ENCODE measurements at regions not wholly inside any gene's neighbourhood (a gene's known extent, or its start where the extent isn't known, plus 50 kb on each side); places are given as distances from the start of the nearest gene placed in this dataset.

- H3K27ac ChIP-seq = no peak overlapping the region
- H3K36me3 ChIP-seq = no peaks in the 10 kb centered on the region
- TF ChIP-seq, protein P1, sequence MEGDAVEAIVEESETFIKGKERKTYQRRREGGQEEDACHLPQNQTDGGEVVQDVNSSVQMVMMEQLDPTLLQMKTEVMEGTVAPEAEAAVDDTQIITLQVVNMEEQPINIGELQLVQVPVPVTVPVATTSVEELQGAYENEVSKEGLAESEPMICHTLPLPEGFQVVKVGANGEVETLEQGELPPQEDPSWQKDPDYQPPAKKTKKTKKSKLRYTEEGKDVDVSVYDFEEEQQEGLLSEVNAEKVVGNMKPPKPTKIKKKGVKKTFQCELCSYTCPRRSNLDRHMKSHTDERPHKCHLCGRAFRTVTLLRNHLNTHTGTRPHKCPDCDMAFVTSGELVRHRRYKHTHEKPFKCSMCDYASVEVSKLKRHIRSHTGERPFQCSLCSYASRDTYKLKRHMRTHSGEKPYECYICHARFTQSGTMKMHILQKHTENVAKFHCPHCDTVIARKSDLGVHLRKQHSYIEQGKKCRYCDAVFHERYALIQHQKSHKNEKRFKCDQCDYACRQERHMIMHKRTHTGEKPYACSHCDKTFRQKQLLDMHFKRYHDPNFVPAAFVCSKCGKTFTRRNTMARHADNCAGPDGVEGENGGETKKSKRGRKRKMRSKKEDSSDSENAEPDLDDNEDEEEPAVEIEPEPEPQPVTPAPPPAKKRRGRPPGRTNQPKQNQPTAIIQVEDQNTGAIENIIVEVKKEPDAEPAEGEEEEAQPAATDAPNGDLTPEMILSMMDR (IDR thresholded peaks at IDR 0.05) = no peak
- TF ChIP-seq EP300 (IDR thresholded peaks at IDR 0.05) (no peak), POLR2A (IDR thresholded peaks at IDR 0.05) (no peak), POLR2AphosphoS5 (IDR thresholded peaks at IDR 0.05) (no peak)
- no peak for DNase-seq
- no peaks in the 10 kb centered on the region for H3K27me3 ChIP-seq
- no peaks in the 10 kb centered on the region for H3K4me1 ChIP-seq
- no peak for ATAC-seq (ENCODE audit: low FRiP score in 2 of 2)
- WGBS, 2 donors = 65 to 67% methylated on average over 11 to 18 of the region's 18 CpGs
- H3K9me3 ChIP-seq = no peaks in the 10 kb centered on the region
- no peak overlapping the region for H3K4me3 ChIP-seq
Measured at GRCh38 chr14:101622251-101623076, 61.2 kb downstream of the DIO3 start.

DNA sequence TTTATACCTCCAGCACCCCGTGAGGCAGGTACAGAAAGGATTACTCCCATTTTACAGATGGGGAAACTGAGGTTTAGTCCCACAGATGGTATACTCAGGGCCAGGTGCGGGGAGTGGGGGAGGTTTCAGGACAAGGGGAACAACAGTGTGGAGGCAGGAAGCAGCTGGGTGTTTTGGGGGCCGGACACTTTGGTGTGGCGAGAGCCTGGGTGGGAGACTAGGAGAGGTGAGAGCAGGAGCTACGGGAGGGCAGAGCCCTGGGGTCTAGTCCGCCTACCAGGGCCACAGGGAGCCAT, 61.7 kb downstream of the DIO3 start:
- 85 to 93% methylated on average over 6 of the region's 6 CpGs for WGBS, 2 donors
- DNase-seq (peak in 1 of 2 donors; percentile 30), ATAC-seq (ENCODE audit: low FRiP score in 2 of 2) (no peak)
- Histone ChIP-seq H3K4me3 (no peak overlapping the region), H3K27ac (no peak overlapping the region), H3K36me3 (no peaks in the 10 kb centered on the region), H3K4me1 (peaks cover 3 to 5% (median 5%) of the 10 kb centered on the region in 4 donors), H3K9me3 (no peaks in the 10 kb centered on the region), H3K27me3 (no peaks in the 10 kb centered on the region)
- no peak for TF ChIP-seq POLR2AphosphoS5 (IDR thresholded peaks at IDR 0.05)
- TF ChIP-seq, protein P1 (IDR thresholded peaks at IDR 0.05) = no peak
- no peak for TF ChIP-seq POLR2A (IDR thresholded peaks at IDR 0.05)
- no peak for TF ChIP-seq EP300 (IDR thresholded peaks at IDR 0.05)

- TF ChIP-seq, protein P1 (IDR thresholded peaks at IDR 0.05) = no peak
- no peak for TF ChIP-seq POLR2A (IDR thresholded peaks at IDR 0.05)
- TF ChIP-seq POLR2AphosphoS5 (IDR thresholded peaks at IDR 0.05) = no peak
- Histone ChIP-seq H3K27me3 (no peaks in the 10 kb centered on the region), H3K4me1 (peaks cover 11 to 13% (median 12%) of the 10 kb centered on the region in 4 donors), H3K9me3 (no peaks in the 10 kb centered on the region), H3K36me3 (no peaks in the 10 kb centered on the region), H3K4me3 (no peak overlapping the region), H3K27ac (no peak overlapping the region)
- DNase-seq = peak in 1 of 2 donors; percentile 47
- 90 to 91% methylated on average over 9 of the region's 9 CpGs for WGBS, 2 donors
- ATAC-seq (ENCODE audit: low FRiP score in 2 of 2) = no peak
Measured at GRCh38 chr14:101623685-101624444, 62.6 kb downstream of the DIO3 start.

GRCh38 chr14:101624536-101624935, 63.2 kb downstream of the DIO3 start:
- no peak for ATAC-seq (ENCODE audit: low FRiP score in 2 of 2)
- H3K4me1 ChIP-seq = peaks cover 12 to 13% (median 12%) of the 10 kb centered on the region in 4 donors
- peak in 1 of 2 donors; percentile 25 for DNase-seq
- H3K9me3 ChIP-seq = no peaks in the 10 kb centered on the region
- no peak overlapping the region for H3K4me3 ChIP-seq
- H3K36me3 ChIP-seq = no peaks in the 10 kb centered on the region
- 77 to 84% methylated on average over 6 to 8 of the region's 11 CpGs for WGBS, 2 donors
- TF ChIP-seq POLR2AphosphoS5 (IDR thresholded peaks at IDR 0.05) (no peak), EP300 (IDR thresholded peaks at IDR 0.05) (no peak), POLR2A (IDR thresholded peaks at IDR 0.05) (no peak)
- TF ChIP-seq, protein P1 (IDR thresholded peaks at IDR 0.05) = no peak
- H3K27ac ChIP-seq = no peak overlapping the region
- H3K27me3 ChIP-seq = no peaks in the 10 kb centered on the region
